Nephron progenitor cell (in vitro differentiated cells): ENCODE measurements at regions not wholly inside any gene's neighbourhood (a gene's known extent, or its start where the extent isn't known, plus 50 kb on each side); places are given as distances from the start of the nearest gene placed in this dataset.

ENCODE experiments used
- DNase-seq: peaks from one replicate; pipeline ENCODE4 v3.0.0; 2021
- H3K27ac Mint-ChIP-seq: 2 replicates; pipeline ENCODE4 v1.8.0; 2021; ENCODE audit warnings: mild to moderate bottlenecking, moderate library complexity, mixed read lengths
- H3K27me3 Mint-ChIP-seq: 2 replicates; pipeline ENCODE4 v1.8.0; 2021; ENCODE audit warnings: mild to moderate bottlenecking, low read depth, mixed read lengths; ENCODE audit not compliant: poor library complexity
- H3K36me3 Mint-ChIP-seq: 2 replicates; pipeline ENCODE4 v1.8.0; 2021; ENCODE audit warnings: low read depth, mixed read lengths
- H3K4me1 Mint-ChIP-seq: 2 replicates; pipeline ENCODE4 v1.8.0; 2021; ENCODE audit warnings: mixed read lengths
- H3K4me3 Mint-ChIP-seq: 2 replicates; pipeline ENCODE4 v1.8.0; 2021; ENCODE audit warnings: mild to moderate bottlenecking, moderate library complexity, mixed read lengths
- H3K9me3 Mint-ChIP-seq: 2 replicates; pipeline ENCODE4 v1.8.0; 2021; ENCODE audit warnings: mild to moderate bottlenecking, moderate library complexity, mixed read lengths
- TF ChIP-seq, protein P1 (sequence below): fragments of 200-600 bp; sonication (generic); IDR thresholded peaks from 2 replicates; pipeline ENCODE4 v1.5.0; 2021; ENCODE audit warnings: antibody characterized with exemption

GRCh38 chr16:74232806-74233465 lies 63.7 kb upstream of the PSMD7 start:
- Mint-ChIP-seq H3K27ac (no peak overlapping the region), H3K27me3 (no peaks in the 10 kb centered on the region), H3K36me3 (no peaks in the 10 kb centered on the region), H3K9me3 (no peaks in the 10 kb centered on the region), H3K4me1 (no peaks in the 10 kb centered on the region), H3K4me3 (no peak overlapping the region)
- TF ChIP-seq, protein P1, sequence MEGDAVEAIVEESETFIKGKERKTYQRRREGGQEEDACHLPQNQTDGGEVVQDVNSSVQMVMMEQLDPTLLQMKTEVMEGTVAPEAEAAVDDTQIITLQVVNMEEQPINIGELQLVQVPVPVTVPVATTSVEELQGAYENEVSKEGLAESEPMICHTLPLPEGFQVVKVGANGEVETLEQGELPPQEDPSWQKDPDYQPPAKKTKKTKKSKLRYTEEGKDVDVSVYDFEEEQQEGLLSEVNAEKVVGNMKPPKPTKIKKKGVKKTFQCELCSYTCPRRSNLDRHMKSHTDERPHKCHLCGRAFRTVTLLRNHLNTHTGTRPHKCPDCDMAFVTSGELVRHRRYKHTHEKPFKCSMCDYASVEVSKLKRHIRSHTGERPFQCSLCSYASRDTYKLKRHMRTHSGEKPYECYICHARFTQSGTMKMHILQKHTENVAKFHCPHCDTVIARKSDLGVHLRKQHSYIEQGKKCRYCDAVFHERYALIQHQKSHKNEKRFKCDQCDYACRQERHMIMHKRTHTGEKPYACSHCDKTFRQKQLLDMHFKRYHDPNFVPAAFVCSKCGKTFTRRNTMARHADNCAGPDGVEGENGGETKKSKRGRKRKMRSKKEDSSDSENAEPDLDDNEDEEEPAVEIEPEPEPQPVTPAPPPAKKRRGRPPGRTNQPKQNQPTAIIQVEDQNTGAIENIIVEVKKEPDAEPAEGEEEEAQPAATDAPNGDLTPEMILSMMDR: no peak
- DNase-seq: no peak

DNA sequence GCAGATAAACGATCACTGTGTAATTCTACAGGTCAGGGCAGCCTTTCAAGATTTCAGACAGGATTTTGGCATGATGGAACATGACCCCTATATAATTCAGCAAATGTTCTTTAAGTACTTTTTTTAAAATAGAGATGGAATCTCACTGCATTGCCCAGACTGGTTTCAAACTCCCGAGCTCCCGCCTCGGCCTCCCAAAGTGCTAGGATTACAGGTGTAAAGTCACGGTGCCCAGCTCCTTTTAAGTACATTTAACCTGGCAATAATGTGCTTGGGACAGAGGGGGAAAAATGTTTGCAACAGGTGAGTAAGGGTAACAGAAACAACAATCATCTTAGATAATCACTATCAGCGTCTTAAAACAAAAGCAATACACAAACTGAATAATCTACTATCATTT lies 66.5 kb upstream of the PSMD7 start:
- Mint-ChIP-seq H3K27me3 (peaks cover 3% of the 10 kb centered on the region), H3K4me3 (no peak overlapping the region), H3K9me3 (no peaks in the 10 kb centered on the region), H3K36me3 (no peaks in the 10 kb centered on the region), H3K27ac (no peak overlapping the region), H3K4me1 (peaks cover 4% of the 10 kb centered on the region)
- TF ChIP-seq, protein P1: no peak
- no peak for DNase-seq

- H3K36me3 Mint-ChIP-seq: no peaks in the 10 kb centered on the region
- peaks cover 3% of the 10 kb centered on the region for H3K27me3 Mint-ChIP-seq
- H3K27ac Mint-ChIP-seq: no peak overlapping the region
- H3K9me3 Mint-ChIP-seq: no peaks in the 10 kb centered on the region
- no peak for DNase-seq
- peaks cover 4% of the 10 kb centered on the region for H3K4me1 Mint-ChIP-seq
- TF ChIP-seq, protein P1: peak; percentile 48
- peak overlapping the region; percentile 11 for H3K4me3 Mint-ChIP-seq
Measured at GRCh38 chr16:74226338-74226954, 70.2 kb upstream of the PSMD7 start.

GRCh38 chr16:74224828-74225612 lies 71.6 kb upstream of the PSMD7 start:
- H3K27ac Mint-ChIP-seq: no peak overlapping the region
- no peak for DNase-seq
- no peaks in the 10 kb centered on the region for H3K36me3 Mint-ChIP-seq
- H3K4me3 Mint-ChIP-seq: no peak overlapping the region
- TF ChIP-seq, protein P1: no peak
- H3K4me1 Mint-ChIP-seq: peaks cover 4% of the 10 kb centered on the region
- peaks cover 3% of the 10 kb centered on the region for H3K27me3 Mint-ChIP-seq
- H3K9me3 Mint-ChIP-seq: no peaks in the 10 kb centered on the region

DNA sequence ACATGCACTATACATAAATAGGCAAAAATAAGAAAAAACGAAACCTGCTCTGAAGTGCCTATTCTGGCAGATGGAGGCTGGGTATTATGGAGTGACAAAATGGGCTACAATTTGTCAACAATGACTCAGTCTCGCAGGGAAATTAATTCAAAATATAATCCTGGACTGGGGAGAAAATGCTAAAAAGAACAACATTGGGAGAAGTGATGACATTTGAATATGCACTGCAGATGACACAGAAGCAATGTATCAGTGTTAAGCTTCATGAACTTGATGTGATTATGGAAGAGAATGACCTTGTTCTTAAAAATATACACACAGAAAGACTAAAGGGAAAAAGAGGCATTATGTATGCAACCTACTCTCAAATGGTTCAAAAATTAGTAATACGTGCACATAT lies 74.8 kb upstream of the PSMD7 start:
- no peak for DNase-seq
- H3K27ac Mint-ChIP-seq: no peak overlapping the region
- TF ChIP-seq, protein P1: no peak
- peaks cover 3% of the 10 kb centered on the region for H3K4me1 Mint-ChIP-seq
- H3K9me3 Mint-ChIP-seq: no peaks in the 10 kb centered on the region
- no peak overlapping the region for H3K4me3 Mint-ChIP-seq
- peaks cover 6% of the 10 kb centered on the region for H3K27me3 Mint-ChIP-seq
- H3K36me3 Mint-ChIP-seq: no peaks in the 10 kb centered on the region
